ENCODE measurements at regions not wholly inside any gene's neighbourhood (a gene's known extent, or its start where the extent isn't known, plus 50 kb on each side); places are given as distances from the start of the nearest gene placed in this dataset.

DNA sequence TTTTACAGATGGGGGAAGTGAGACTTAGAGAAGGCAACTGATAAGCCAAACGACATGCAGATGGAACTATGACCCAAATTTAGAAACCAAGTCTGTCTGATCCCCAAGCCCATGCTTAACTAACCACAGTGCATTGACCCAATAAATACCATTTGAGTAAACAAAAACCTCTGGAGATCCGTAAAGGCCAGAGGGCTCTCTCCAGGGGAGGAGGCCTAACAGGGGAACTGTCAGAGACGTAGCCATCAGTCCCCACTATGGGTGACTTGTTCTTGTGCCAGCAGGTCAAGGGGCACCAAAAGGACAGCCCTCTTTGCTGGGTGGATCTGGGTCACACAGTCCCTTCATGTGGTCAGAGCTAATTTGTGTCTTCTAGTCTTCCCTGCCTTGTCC, 420.2 kb downstream of the BCOR start (continued):
- TF ChIP-seq PATZ1 (tag by site-specific recombination; IDR thresholded peaks at IDR 0.05), result no peak
- TF ChIP-seq, protein P1, sequence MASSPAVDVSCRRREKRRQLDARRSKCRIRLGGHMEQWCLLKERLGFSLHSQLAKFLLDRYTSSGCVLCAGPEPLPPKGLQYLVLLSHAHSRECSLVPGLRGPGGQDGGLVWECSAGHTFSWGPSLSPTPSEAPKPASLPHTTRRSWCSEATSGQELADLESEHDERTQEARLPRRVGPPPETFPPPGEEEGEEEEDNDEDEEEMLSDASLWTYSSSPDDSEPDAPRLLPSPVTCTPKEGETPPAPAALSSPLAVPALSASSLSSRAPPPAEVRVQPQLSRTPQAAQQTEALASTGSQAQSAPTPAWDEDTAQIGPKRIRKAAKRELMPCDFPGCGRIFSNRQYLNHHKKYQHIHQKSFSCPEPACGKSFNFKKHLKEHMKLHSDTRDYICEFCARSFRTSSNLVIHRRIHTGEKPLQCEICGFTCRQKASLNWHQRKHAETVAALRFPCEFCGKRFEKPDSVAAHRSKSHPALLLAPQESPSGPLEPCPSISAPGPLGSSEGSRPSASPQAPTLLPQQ (tag by site-specific recombination; IDR thresholded peaks at IDR 0.05), result no peak
- TF ChIP-seq IKZF3 (tag by site-specific recombination; IDR thresholded peaks at IDR 0.05), result no peak
- TF ChIP-seq ZNF174 (tag by site-specific recombination; IDR thresholded peaks at IDR 0.05), result no peak

DNA sequence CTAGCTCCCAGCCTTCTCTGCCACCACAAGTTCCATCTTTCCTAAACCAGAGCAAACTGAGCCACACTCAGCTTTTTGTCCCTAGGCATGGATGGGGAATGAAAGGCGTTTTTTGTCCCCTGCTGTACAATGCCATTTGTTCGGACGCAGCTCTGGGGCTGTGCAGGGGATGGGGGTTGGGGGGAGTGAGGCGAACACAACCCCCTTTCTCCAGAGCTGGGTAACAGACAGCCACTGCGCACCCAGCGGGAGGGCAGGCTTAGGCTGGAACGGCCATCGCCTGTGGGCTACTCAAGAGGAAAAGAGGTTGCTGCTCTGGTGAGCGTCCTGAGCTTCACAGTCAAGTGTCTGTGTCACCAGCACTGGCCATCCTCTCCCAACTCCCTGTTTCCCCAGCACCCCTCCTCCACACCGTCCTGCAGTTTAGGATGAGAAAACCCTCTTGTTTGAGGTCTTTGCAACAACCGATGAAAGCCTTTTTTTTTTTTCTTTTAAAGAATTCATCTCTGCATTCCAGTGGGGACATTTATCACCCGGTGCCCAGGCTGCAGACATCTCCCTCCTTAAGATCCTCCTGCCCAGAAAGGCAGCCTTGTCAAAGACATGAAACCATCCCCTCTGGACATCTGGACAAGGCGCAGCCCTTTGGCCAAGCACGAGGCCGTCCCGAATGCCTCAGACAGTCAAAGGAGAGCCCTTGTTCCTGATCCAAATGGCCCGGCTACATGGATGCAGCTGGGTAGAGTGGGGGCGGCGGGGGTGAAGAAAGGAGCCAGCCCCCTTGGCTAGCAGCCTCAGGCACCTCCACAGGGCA, 419.6 kb downstream of the BCOR start:
- ChIA-PET POLR2A (interaction anchor here (1.3 kb wide), 1 partner anchor 9 kb away, joined by 3 read pairs; no protein-coding TSS in a partner anchor), CTCF (interaction anchor here (0.6 kb wide), 1 partner anchor 9 kb away, joined by 3 read pairs; no protein-coding TSS in a partner anchor)
- Histone ChIP-seq H3K36me3 (ENCODE audit: control insufficient read depth in 2 of 2, insufficient read depth in 1 of 2, low read length in 2 of 2) (no peaks in the 10 kb centered on the region), H3K4me1 (ENCODE audit: control insufficient read depth, insufficient read depth, low read length) (no peaks in the 10 kb centered on the region), H3K4me3 (ENCODE audit: low read depth, low read length) (no peak overlapping the region), H3K9me3 (ENCODE audit: control insufficient read depth, insufficient read depth, low read depth, low read length) (no peaks in the 10 kb centered on the region), H3K27ac (ENCODE audit: extremely low read depth, low read depth, low read length) (no peak overlapping the region)
- TF ChIP-seq ZNF341 (tag by site-specific recombination; IDR thresholded peaks at IDR 0.05; ENCODE audit: low read depth), result peak; percentile 22; the same call in 1 of the 2 replicates
- TF ChIP-seq ZNF701 (tag by site-specific recombination; IDR thresholded peaks at IDR 0.05), result no peak

GRCh38 chrX:39678914-39679313, 418.8 kb downstream of the BCOR start:
- ChIA-PET CTCF (interaction anchor here (0.6 kb wide), 2 partner anchors 8 to 566 kb away, joined by 3 read pairs; no protein-coding TSS in a partner anchor), POLR2A (interaction anchor here (1.3 kb wide), 1 partner anchor 9 kb away, joined by 3 read pairs; no protein-coding TSS in a partner anchor)
- Histone ChIP-seq H3K9me3 (ENCODE audit: control insufficient read depth, insufficient read depth, low read depth, low read length) (no peaks in the 10 kb centered on the region), H3K4me1 (ENCODE audit: control insufficient read depth, insufficient read depth, low read length) (no peaks in the 10 kb centered on the region), H3K27ac (ENCODE audit: extremely low read depth, low read depth, low read length) (no peak overlapping the region), H3K36me3 (ENCODE audit: control insufficient read depth in 2 of 2, insufficient read depth in 1 of 2, low read length in 2 of 2) (no peaks in the 10 kb centered on the region), H3K4me3 (ENCODE audit: low read depth, low read length) (no peak overlapping the region)
- TF ChIP-seq ZNF214 (tag by site-specific recombination; IDR thresholded peaks at IDR 0.05; ENCODE audit: borderline replicate concordance) (no peak), ZNF701 (tag by site-specific recombination; IDR thresholded peaks at IDR 0.05) (no peak), ZBTB11 (tag by site-specific recombination; conservative IDR thresholded peaks at IDR 0.05; ENCODE audit: low read depth) (no peak), GLI2 (tag by site-specific recombination; IDR thresholded peaks at IDR 0.05; ENCODE audit: borderline replicate concordance, low read depth) (no peak), PRDM6 (tag by site-specific recombination; IDR thresholded peaks at IDR 0.05) (no peak)

All from HEK293 (cell line).